Epidermal melanocyte (primary cell): ENCODE measurements at regions not wholly inside any gene's neighbourhood (a gene's known extent, or its start where the extent isn't known, plus 50 kb on each side); places are given as distances from the start of the nearest gene placed in this dataset.
A peak's percentile ranks its signal among the peaks of the same experiment; 100 is the strongest.

Source experiments
- DNase-seq: peaks from one replicate; pipeline ENCODE4 v3.0.0; 2011; ENCODE audit warnings: low spot score; ENCODE audit not compliant: insufficient read length

DNA sequence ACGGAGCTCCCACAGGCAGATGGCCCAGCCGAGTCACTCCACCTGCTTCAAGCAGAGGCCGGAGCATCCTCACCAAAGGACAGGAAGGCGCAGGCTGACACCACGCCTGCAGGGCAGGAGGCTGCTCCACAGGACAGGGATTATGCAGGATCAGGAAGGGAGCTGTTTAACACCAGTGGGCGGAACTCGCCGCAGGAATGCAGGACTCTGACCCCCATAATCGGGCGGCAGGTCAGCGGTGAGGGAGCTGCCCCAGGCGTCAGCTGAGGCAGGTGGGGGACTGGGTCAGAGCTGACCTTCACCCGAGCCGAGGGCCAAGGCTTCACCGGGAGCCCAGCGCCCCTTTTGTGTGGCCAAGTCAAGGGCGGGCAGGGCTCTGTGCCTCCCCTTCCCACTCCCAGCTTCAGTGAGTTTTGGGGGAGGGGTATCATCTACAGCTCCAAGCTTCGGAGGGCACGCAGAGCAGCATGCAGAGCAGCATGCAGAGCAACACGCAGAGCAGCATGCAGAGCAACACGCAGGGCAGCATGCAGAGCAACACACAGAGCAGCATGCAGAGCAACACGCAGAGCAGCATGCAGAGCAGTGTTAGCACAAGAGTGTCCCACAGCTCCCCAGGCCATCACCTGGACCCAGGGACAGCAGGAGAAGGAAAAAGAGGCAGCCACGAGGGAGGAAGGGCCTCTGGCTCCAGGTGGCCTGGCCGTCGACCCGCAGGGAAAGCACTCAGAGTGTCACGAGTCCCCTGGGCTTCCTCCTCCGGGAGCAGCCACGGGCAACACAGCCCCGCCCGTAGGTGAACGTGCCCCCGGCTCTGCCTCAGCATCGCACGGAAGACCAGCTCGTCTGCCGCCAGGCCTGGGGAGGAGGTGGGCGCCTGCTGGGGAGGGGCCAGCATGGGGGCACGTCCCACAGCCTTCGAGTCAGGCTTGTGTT, 151.7 kb upstream of the PPP2R2D start:
- no peak for DNase-seq

DNA sequence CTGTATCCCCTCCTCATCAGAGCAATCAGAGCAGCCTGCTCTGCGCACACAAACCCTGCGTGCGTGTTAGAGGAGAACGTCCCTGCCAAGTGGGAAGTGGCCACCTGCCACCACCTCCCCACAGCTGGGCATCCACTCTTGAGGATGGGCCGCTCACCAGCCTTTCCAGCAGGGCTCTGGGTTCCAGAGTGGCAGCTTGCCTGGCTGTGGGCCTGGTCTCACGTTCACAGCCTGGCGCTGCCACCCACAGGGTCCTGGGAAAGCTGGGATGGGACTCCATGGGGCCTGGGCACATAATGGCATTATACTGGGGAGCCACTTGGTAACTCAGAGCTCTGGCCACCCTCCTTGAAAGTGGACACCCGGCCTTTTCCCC, 151.1 kb upstream of the PPP2R2D start:
- no peak for DNase-seq

DNA sequence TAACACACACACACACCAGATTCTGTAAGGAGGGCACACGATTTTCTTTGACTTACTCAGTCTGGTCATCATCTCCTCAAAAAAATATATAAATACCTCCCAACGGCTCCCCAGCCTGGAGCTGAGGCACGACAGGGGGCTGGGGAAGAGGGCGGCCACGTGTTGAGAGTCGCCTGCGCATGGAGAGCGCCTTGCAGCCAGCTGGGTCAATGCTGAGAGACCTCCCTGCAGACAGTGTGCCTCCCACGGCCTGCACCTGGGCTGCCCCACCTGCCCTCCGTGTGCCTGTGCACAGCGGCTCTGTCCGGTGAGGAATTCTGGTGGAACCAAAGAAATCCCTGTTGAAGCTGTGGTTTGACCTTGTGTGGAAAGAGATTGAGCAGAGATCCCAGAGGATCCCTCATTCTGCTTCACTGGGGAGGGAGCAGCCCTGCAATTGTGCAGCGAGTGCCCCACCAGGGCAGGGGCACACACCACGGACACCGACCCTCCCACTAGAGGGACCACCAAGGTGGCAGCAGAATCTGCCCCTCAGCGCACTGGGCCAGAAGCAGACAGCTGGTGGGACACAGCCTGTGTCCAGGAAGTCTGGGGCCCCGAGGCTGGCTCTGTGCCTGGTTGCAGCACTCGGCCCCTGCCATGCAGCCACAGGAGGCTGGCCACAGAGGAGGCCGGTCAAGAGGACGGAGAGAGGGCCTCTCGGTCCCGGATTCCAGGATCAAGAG, 150.5 kb upstream of the PPP2R2D start:
- DNase-seq = no peak

DNA sequence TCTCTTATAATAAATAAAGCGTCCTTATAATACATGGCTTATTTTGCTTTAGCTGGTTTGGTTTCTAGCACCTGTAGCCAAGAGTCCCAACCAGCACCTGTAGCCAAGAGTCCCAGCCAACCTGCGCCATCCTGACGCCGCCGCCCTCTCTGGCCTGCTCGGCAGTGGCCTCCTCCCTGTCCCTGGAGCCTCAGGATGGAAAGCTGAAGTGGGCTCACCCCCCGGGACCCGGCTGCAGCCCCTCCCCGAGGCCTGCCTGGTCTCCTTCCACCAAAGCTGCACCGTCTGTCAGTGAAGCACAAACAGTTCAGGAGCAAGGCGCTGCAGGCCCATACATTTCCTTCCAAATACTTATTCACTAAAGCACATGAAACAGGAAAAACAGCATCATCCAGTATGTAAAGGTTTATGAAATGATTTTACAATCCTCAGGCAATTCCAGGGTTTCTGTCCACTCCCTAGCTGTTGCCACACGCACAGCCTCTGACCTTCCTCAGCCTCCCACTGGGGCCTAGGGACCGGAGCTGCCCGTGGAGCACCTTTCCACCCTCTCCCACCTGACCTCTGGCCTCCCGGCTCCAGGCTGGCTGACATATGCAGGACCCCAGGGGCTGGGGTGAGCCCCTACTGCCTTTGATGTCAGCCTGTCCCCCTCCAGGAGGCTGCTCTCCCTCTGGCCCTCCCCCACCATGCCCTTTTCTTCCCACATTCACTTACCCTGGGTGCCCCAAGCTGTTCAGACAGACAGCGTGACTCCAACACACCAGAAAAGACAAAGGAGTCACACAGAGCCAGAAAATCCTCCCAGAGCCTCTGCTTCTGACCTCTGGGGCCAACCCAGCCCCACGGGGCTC, 149.6 kb upstream of the PPP2R2D start:
- peak; percentile 57 for DNase-seq

DNA sequence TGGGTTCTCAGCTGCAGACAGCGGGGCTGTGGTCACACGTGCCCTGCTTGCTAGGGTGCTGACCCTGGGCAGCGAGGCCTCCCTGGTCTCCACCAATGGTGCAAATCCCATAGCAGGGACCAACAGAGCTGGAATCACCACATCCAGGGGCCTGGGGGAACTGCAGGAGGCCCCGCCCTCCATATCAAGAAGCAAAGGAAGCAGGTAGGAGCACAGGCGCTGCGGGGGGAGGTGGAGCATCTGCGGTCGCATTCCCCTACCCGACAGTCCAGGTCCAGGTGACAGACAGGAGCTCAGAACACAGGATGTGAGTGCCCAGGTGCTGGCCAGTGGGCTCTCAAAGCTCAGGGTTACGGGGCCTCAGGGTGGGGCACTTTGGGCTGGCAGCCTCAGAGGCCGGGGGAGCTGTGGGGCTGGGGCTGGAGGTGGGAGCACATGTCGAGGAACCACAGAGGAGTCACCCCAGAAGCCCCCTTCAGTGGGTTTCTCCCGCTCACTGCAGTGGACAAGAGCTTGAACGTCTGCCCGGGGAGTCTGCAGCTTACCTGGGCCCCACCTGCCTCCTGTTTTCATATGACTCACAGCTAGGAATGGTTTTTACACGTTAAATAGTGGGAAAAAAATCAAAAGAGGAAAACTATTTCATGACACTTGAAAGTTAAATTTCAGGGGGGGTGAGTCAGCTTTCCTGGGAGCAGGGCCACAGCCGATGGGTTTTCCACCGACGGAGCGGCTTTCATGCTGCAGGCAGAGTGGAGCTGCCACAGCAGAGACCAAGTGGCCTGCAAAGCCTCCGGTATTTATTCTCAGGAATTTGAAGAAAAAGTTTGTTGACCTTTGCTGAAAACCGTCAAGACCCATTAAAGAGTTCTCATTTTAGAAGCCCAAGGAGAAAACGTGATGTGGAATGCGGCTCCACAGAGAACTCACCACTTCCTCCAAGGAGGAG, 148.7 kb upstream of the PPP2R2D start:
- no peak for DNase-seq

DNA sequence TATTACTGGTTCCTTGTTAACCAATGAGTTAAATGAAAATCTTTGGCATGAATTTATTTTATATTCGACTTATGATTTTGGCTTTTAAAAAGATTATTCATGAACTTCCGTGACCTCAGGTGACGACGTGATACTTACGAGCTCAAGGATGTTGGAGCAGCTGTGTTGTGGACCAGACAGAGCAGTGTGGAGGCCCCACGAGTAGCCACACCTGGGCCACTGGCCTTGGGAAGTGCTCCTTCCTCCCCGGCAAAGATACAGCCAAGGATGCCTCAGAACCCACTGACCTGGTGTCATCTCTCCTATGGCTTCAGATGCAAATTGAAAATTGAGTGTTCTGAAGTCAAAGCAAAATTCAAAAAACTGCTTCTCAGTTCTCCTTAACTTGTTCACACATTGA, 147.5 kb upstream of the PPP2R2D start:
- no peak for DNase-seq

DNA sequence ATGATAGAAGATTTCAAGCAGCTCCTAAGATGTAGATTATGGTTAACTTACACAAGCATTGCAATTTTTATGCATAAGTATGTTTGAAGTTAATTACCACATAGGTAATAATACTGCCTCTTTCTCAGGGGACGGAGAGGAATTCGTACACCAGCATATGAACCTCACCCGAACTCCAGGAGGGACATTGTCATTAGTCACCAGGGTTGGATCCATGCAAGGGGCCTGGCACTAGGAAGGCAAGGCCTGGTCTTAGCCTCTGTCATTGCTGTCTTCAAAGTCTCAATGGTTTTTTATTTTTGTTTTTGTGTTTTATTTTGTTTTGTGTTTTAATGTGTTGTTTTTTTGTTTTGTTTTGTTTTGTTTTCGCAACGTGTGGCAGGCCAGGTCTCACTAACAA, 145.6 kb upstream of the PPP2R2D start:
- DNase-seq = no peak

DNA sequence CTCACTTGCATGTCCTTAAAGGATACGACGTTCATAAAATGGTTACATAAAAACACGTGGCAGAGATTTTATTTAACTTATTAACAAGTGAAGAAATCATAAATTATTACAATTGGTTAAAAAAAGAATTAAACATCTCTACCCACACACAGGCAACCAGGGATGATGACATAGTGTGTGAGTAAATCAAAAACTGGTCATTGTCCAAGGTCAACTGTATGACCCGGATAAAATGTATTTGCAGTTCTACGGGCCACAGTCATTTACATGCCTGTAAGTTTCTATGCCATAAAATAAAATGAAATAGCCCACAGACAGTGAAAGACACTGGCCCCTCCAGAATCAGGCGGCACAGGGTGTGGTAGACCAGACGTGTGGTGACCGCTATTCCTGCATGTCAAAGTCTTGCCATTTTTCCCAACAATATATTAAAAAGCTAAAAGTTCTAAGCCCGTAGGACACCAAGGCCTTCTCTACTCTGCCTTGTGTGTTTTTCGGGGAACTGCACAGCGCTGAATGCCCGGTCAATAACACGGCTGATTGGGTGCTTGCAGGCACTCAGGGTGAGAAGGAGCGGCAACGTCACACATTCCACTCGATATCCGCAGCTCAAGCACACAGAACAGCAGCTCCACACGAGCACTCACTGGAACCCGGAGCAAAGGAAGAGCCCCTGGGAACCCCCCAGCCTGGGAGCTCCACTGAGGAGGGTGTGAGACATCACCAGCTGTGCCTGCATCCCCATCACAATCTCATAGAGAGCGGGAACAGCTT, 143.3 kb upstream of the PPP2R2D start:
- DNase-seq = no peak

DNA sequence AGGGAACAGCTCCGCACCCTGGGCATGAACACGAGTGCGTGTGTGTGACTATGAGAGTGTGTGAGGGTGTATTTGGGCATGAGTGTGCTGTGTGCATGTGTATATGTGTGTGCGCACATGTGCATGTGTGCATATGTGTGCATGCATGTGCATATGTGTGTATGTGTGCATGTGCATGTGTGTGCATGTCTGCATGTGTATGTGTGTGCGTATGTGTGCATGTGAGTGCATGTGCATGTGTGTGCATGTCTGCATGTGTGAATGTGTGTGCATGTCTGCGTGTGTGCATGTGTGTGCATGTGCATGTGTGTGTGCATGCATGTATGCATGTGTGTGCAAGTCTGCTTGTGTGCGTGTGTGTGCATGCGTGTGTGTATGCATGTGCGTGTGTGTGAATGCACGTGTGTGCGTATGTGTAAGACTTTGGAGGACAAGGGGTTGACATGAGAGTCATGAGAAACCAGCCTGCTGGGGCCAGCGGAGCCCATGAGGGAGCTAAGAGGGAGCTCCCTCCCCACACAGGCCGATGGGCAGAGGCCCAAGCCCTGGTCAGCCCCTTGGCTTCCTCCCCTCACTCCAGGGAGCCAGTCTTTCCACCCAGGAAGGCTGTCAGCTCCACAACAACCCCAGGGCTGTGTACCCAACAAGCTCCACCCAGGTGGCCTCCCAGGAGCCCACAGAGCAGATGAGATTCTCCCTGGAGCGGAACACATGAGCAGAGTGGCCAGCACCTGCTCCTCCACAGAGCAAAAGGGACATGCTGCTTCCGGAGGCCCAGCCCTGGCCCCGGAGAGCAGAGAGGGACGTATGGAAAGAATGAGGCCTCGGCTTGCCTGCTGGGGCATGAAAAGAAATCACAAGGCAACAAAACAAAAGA, 142.5 kb upstream of the PPP2R2D start:
- no peak for DNase-seq

DNA sequence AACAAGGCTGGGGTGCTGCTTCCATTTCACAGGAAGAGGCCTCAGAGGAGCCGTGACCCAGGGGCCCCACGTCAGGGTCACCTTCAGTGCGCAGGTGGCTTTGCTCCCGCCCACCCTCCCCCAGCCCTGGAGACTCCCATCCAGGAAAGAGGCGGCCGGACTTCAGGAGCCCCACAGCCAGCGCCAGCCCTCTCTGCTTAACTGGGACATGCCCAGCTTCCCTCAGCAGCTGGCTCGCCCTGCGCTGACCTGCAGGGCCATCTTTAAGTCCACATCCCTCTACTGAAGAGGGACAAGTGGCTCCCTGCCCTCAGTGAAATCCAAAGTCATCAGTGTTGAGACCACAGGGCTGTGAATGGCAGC, 141.9 kb upstream of the PPP2R2D start:
- no peak for DNase-seq

DNA sequence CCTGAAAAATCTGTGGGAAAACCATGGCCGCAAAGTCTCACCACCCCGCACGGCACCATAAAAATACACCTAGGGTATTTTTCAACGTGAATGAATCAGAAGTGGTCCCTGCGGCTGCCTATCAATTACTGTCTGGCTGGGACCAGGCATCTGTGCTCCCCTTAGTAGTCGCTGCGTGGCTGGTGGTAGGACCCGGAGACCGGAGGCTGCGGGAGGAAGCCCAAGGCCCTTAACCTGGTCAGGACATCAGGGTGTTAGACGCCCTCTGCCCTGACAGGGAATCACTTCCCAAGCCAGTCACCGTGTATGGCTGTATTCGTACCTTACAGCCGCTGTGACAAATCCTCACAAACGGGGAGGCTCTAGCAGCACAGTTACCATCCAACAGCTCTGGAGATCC, 141.5 kb upstream of the PPP2R2D start:
- no peak for DNase-seq

DNA sequence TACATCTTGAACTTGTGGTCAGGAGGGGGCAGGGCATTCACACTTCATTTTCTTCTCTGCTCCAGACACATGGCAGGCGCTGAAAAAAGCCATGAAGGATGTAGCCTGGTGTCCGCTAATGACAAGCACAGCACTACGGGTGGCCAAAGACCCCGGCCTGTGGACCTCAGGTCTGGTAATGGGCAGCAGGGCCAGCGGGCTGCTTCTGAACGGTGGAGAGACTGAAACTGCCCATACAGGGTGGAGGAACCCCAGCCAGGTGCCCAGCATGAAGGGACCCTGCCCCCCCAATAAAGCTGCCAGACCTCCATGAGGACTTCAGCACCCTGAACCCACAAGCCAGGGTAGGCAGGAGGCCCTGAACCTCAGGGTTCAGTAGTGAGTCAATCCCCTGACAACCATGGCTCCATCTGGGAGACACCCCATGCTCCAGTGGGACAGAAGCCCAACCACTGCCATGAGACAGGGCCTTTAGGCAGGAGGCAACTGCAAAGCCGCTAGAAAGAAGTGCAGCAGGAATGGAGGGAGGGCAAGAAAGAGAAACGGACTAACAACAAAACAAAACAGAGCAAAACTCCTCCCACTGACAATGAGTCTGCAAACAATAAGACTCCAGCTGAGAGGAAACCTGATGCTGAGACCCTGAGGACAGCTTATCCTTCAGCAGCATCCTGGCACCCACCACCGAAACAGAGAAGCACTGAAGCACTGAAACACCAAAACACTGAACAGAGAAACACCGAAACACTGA, 140.2 kb upstream of the PPP2R2D start:
- DNase-seq = no peak

DNA sequence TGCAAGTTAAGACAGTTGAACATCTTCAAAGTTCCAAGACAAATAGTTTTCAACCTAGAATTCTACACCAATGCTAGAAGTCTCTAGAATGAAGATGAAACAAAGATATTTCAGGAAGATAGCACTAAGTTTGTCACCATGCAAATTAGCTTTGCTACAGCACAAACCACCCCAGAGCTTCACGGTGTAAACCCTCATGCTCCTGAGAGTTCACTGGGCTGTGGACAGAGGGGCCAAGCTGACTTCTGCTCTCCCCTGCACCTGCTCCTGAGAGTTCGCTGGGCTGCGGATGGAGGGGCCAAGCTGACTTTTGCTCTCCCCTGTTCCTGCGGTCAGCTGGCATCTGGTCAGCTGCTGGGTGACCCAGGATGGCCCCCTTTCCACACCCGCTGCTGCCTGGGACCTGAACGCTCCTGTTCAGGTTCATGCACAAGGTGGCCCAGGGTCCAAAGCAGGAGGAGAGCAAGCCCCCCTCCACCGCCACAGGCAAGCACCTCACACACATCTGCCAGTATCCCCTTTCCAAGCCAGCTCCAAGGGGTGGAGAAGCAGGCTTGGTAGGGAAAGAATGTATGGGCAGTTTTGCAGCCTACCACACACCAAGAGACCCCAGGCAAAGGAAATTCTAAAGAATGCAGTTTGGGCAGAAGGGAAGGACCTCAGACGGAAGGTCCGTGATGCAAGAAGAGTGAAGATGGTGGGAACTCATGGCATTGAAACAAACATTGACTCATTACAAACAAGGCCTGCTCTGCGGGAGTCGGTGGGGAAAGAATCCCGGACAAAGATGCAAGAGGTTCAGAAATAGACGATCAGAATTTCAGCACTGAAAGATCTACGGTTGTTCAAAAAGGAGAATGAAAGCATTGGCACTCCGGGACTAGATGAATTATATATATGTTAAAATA, 137.8 kb upstream of the PPP2R2D start:
- DNase-seq = no peak

DNA sequence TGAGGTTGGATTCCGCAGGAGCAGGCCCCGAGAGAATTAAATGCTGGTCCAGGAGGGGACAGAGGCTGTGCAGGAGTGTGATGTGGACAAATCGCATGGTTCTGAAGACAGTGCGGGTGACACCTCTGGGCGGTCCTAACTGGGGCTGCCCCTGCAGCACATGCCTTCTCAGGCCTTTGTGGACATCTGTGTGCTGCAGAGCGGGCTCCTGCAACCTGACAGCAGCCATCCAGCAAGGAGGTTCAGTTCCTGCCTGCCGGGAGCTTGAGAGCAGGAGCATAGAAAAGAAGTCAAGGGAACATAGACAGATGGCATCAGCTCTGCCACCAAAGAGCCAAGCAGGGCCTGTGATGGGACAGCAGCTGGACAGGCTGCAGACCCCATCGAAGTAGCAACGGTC, 135.9 kb upstream of the PPP2R2D start:
- DNase-seq = no peak

DNA sequence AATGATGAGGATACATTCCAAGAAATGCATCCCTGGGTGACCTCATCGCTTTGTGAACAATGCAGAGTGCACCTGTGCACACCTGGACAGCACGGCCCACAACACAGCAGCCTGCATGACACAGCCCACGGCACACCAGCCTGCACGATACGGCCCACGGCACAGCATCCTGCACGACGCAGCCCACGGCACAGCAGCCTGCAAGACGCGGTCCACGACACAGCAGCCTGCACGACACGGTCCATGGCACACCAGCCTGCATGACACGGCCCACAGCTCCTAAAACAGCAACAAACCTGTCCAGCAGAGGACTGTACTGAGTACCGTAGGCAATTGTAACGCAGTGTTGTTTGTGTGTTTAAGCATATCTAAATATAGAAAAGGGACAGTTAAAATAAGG, 134.7 kb upstream of the PPP2R2D start:
- DNase-seq = no peak

DNA sequence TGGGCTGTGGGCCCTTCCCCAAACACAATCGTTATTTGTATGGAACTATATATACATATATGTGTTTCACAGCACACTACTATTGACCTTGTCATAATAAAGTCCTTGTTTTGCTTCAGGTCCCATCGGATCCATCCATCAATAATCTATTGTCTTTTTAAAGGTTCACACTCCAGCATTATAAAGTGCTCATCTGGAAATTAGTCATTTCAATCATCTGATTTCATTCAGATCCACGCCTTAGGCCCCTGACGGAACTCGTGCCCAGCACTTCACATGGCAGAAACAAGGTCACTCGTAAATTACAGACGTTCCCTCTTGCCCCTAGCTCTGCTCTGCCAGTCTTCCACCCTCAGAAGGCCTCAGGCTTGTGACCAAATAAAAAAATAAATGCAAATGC, 133.1 kb upstream of the PPP2R2D start:
- peak; percentile 50 for DNase-seq
